NOMO-1 (cell line): ENCODE measurements at regions not wholly inside any gene's neighbourhood (a gene's known extent, or its start where the extent isn't known, plus 50 kb on each side); places are given as distances from the start of the nearest gene placed in this dataset.

Experiments used
- DNase-seq, 2 experiments: peaks; one replicate each; lab custom pipeline; 2025; ENCODE audit not compliant: unreplicated experiment in 2 of 2; lab: John Stamatoyannopoulos, UW

DNA sequence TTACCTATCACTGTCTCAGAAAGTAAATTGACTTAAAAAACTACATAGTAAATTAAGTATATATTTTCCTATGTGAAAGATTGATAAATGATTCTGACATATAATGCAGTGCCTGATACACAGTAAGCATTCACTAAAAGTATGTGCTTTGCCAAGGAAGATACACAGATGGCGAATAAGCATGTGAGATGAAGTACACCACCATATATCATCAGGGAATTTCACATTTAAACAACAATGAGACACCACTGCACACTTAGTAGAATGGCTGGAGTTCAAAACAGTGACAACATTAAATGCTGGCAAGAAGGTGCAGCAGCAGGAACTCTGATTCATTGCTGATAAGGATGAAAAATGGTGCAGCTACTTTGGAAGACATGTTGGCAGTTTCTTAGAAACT lies 1118.8 kb downstream of the DTWD2 start:
- no peak for DNase-seq

DNA sequence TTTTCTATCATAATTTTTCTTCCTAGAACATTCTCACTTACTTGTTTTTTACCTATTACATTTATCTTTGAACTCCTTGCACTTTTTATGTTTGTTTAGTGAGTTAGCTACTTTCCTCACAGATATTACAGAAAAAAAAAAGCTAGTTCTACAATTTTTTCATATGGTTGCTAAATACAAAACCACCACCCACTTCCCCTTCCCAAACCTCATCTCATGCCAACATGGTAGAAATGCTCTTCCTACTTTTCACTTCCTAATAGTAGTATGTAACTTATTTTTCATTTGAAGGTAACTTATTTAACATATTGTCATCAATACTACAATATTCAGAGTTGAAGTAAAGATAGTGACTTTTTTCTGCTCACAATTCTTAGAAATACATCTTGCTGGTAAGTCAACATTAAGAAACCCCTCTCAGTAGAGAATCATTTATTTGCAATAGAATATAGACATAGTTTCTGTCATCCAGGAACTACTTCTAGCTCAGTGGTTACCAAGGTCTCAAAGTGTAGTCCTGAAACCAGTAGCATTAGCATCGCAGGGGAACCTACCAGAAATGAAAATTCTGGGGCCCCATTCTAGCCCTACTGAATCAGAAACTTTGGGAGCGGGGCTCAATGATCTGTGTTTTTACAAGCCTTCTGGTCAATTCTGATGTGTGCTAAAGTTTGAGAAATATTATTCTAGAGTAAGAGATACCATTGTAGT lies 1124.6 kb downstream of the DTWD2 start:
- peak; percentile 53 to 76 for DNase-seq

DNA sequence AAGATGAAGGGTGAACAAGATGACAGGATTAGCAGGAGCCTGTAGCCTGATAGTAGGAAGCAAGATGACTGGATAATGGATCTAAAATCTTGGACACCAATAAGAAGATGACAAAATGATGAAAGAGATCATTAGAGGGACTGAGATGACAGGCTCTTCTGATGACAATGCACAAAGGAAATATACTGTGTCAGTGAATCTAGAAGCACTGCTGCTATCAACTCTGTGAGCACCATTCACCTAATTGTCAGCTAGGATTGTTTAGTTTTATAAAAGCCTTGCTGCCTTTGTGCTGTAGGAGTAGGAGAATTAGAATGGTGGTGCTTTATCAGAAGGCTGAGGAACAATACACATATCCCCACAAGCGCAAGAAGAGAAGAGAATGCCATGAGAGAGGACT lies 1127.8 kb downstream of the DTWD2 start:
- no peak for DNase-seq

DNA sequence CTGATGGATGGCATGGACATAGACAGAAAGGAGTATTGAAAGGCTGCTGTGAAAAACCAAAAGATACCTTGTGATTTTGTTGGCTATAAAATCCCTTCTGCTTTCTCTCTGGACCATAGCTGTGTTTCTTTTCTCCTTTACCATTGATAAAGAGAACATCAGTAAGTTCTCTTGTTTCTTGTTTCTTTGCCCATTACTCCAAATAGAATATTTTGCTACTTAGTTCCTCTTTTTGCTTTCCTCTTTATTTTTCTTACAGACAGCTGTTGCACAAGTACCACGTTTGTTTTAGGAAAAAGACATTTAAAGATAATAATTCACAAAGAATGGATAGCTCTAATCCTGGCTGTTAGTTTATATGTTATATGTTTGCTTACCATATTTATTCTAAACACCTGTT lies 1129.2 kb downstream of the DTWD2 start:
- DNase-seq = peak; percentile 46 to 79

DNA sequence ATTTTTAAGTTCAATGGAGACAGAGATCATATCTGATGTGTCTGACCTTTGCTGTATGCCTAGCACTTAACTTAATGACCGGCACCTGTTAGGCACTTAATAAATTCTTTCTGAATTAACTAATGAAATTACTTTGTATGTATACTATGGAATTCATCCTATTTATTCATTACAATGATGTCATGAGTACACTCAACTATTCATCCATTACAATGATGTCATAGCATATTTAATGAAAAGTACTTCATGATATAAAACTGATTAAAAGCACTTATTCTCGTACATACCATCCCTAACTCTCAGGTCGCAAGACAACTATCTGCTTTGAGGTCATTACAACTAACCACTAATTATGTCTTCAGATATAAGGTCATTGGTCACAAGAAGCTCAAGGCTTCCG lies 1131.6 kb downstream of the DTWD2 start:
- no peak for DNase-seq

DNA sequence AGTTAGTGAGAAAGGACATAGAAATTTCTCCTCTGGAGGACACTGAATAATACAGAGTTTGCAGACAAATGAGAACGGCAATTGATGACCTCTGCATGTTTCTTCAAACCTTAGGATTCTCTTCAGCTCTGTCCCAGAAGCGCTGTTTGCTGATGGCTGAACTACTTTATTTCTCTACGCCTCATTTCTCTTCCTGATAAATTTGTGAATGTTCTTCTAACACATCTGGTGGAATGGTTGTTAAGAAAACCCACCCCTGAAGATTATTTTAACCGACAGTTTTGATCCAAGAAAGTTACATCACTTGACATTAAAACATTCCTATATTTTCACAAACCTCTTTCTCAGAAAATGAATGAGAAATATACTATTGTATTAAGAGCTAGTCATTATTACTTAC lies 1150.6 kb downstream of the DTWD2 start:
- DNase-seq = no peak

DNA sequence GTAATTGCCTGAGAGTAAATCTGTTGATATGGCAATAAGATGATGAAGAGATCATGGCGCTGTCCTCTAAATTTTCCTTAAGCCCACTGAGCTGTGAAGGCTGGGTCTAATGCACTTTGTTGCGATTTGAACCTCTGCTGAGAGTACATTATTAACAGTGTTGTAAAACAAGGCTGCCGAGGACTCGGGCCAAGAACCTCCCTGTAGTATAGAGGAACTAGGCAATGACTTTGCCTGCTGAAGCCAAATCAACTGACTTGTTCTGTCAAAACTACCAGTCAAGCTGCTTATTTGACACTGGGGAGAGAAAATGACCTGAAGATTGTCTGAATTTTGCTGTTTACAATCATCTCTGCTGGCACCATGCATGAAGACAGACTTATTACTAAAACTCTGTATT lies 1154.7 kb downstream of the DTWD2 start:
- no peak for DNase-seq

DNA sequence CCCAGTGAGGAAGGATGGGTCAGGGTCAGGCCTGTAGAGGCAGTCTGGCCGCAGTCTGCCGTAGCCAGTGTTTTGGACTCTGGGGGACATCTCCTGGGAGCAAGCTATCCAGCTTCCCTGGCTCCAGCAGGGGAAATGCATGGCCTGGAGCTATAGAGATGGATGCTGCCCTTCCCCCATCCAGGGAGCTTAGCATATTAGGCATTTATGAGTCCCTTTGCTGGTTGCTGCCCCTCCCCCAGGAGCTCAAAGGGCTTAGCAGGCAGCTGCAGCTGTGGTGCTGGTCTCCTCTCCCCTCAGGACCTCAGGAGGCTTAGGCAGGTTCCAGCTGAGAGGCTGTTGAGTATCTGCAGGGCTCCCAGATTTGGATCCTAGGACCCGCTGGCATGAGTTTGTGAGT lies 1158.7 kb downstream of the DTWD2 start:
- DNase-seq = no peak

DNA sequence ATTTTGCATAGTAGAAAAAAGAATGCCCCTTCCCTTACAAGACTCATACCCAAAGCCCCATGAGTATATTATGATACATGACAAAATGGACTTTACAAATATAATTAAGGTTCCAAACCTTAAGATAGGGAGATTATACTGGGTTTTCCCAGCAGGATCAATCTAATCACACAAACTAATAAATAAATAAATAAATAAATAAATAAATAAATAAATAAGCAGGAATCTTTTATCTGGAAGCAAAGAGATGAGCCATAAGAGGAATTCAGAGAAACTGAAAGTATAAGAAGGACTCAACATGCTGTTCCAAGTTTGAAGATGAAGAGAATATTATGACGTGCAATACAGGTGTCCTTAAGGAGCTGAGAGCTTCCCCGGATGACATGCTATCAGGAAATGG lies 1174.5 kb downstream of the DTWD2 start:
- DNase-seq = no peak

DNA sequence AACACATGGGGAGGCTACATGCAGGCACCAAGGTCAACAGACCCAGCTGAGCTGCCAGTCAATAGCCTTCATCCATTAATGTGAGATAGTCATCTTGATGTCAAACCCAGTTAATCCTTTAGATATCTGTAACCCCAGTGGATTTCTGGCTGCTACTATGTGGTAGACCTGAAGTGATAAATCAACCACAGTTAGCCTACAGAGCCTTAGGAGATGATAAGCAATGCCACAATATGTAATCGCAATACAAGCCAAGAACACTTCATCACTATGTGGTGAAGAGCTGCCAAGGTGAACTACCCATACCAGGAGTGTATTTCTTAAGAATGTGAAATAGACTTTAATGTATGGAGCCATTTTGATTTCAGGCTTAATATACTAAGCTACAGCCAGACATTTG lies 1175.5 kb downstream of the DTWD2 start:
- no peak for DNase-seq

DNA sequence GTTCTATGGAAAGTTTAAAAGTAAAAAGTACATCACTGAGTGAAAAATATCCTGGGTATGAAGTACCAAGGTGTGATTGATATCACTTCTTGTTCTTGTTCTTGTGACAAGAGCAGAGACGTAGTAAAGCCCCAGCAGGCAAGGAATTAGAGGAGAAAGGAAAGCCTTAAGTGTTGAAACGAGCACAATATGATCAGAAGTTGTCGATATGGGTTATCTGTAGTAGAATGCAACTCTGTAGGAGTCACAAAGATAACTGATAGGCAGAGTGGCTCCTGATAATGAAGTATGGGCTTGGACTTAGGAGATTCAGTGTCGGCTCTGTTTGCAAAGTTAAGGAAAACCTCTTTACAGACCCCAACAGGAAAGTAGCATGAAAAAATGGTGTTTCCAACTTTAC lies 1179.1 kb downstream of the DTWD2 start:
- DNase-seq = no peak

DNA sequence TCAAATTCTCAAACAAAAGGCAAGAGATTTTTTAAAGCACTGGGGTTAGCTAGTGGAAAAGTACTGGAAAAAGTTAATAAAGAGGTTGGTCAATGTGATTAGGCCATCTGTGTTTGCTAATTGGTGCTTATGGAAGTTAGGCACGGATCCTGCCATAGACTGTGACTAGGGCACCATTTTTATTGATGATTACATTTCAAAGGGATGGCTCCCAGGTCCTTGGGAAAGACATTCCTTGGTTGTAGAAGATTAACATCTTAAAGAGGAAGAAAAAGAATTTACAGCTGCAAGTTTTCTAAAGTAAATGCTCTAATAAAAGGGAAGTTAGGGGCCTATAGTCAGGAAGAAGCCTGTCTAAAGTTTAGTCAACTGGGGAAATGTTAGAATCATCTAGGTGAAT lies 1183.3 kb downstream of the DTWD2 start:
- no peak for DNase-seq

DNA sequence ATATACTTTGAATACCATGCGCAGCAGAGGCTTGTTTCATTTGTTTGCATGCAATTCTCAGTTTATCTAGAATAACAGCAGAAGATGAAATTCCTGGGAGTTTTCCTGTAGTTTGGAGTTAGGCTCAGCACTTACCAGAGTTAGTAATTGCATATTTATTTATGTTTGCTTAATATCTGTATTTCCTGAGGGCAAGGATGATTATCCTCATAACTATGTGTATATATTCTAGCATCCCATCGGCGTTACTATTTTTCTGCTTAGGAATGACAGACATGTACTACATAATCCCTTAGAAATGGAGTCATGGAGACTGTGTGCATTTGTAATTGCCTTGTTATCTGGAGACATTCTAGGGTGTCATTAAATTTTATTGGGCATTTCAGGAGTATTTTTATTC lies 1184.8 kb downstream of the DTWD2 start:
- DNase-seq = no peak

DNA sequence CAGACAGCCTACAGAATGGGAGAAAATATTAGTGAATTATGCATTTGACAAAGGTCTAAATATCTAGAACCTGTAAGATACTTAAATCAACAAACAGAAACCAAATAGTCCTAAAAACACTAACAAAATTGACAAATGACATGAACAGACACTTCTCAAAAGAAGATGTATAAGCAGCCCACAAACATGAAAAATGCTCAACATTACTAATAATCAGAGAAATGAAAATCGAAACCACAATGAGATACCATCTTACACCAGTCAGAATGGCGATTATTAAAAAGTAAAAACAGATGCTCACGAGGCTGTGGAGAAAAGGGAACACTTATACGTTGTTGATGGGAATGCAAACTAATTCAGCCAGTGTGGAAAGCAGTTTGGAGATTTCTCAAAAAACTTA lies 1186.8 kb downstream of the DTWD2 start:
- DNase-seq = no peak

DNA sequence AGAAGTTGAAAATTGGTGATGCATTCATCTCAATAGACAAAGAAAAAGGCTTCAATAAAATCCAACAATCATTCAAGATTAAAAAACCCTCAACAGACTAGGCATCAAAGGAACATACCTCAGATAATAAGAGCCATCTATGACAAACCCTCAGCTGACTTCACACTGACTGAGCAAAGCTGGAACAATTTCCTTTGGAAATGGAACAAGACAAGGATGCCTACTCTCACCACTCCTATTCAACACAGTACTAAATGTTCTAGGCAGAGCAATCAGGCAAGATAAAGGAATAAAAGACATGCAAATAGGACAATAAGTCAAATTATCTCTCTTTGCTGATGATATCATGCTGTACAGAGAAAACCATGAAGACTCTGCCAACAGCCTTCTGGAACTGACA lies 1188.1 kb downstream of the DTWD2 start:
- no peak for DNase-seq

DNA sequence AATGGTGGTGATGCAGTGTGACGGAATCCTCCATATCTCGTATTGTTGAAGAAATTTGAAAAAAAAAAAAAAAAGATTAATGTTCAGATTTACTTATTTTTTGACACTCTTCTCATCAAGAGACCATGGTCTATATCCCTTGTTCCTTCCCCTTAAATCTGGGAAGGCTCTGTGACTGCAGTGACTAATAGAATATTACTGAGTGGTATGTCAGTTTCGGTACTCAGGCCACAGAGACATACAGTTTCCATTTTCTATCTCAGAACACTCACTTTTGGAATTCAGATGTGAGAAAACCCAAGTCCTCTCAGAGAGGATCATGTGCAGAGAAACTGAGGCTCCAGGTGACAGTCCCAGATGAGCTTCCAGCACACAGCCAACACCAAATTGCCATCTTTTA lies 1193.5 kb downstream of the DTWD2 start:
- no peak for DNase-seq

DNA sequence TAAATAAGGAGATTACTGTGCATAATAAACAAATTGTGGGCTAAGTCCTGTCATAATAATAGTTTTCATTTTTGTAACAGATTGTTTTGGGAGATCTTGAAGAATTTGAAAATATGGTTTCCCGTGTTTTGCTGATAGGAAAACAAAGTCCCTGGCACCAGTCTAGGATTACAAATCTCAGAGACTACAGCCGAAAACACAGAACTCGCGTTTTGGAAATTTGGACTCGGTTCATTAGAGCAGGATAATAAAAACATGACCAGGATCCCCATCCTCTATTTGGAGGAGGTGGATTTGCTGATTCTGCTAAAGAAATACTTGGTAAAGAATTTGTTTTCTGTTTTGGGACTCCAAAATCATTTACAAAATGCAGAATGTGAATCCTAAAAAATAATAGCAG lies 1194.4 kb downstream of the DTWD2 start:
- no peak for DNase-seq

DNA sequence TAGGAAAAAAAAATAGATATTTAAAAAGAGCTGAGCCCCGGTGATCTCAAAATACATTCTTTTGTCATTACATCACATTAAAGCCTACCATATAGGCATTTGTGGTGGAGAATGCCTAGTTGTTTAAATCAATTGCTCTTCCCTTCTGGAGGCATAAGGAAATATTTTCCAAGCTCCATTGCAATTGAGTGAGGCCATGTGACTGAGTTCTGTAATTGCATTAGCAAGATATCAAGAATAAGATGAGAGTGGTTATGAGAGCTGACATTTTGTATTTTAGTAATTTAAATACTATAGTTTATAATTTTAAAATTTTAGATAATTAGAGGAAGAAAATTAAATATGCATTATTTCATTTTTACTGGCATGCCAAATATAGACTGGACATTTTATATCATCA lies 1195.9 kb downstream of the DTWD2 start:
- DNase-seq = no peak

DNA sequence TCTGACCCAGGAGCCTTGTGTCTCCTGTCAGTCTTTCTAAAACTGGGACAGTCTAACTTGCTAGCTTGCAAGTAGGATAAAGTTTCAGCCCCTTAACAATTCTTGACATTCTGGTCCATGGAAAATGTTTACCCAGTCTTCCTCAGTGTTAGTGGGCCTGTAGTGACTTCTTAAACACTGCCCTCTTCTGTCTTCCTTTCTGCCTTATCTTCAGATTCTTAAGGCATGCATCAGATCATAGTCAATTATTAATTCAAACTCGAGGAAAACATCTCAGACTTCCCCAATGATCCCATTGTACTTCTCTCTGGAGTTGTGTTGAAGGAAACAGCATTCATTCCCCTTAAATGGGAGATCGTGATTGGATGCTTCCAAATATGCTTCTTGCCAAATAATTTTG lies 1199.8 kb downstream of the DTWD2 start:
- no peak for DNase-seq

DNA sequence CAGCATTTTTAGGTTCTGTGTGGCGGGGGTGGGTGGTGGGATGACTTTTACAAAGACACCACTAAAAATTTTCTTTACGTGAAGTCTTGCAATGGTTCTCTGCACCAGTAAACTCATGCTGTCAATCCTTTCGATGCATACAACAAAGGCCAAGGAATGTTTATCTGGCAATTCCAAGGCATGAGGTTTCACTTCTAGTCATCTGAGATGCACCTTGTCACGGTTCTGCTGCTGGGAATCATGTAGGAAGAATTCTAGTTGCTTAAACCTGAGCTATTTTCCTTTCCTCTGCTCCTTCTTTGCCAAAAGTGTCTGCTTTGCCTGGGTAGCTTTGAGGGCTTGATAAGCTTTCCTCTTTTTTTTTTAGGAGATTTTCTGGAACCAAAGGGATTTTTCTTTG lies 1204.5 kb upstream of the SEMA6A start:
- no peak for DNase-seq

DNA sequence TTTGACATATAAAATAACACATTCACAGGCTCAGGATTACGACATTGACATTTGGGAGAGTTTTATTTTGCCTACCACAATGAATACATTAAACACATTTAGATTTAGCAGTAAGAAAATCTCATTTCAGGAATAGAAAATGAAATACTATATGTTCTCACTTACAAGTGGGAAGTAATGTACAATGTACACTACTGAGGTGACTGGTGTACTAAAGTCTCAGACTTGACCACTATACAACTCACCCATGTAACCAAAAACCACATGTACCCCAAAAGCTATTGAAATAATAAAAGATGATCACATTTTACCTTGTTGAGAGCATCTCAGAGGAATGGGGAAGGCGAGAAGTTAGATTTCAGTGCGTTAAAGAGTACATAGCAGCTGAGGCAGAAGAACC lies 1202.4 kb upstream of the SEMA6A start:
- DNase-seq = no peak

DNA sequence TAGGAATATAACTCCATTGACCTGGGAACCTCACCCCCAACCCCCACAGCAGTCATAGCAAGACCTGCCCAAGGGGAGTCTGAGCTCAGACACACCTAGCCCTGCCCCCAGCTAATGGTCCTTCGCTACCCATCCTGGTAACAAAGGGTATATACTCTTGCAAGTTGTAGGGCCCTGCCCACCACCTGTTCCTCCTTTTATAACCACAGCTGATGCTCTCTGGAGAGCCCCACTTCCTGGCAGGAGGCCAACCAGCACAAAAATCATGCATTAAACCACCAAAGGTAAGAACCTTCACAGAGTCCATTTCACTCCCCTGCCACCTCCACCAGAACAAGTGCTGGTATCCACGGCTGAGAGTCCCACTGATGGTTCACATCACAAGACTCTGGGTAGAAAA lies 1195.3 kb upstream of the SEMA6A start:
- DNase-seq = no peak

DNA sequence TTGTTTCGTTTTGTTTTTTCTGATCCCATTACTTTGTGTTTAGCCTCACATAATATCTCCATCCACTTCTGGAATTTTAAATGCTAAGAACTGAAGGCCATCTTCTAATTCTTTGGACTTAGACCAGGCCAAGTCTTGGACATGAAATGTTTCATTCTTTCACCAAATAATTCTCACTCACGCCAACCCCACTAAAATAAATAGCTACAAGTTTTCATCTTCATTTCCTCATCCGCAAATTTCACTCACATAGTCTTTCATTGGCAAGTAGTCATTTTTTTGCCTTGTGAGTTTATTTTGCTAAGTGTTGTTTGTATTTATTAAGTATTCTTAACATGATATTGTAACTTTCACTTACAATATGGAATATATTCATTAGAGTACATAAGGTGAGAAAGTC lies 1188.6 kb upstream of the SEMA6A start:
- DNase-seq = no peak
